H54 (cell line): ENCODE measurements at regions not wholly inside any gene's neighbourhood (a gene's known extent, or its start where the extent isn't known, plus 50 kb on each side); places are given as distances from the start of the nearest gene placed in this dataset.

Experiments
- DNase-seq: peaks from one replicate; pipeline ENCODE4 v3.0.0; 2011; ENCODE audit warnings: low spot score, mixed read lengths; ENCODE audit not compliant: insufficient read length
- FAIRE-seq: peaks from 3 replicates; lab custom pipeline; 2011; peaks lifted over from hg19 to GRCh38; lab: Jason Lieb, UNC
- POLR2A ChIP-seq: IDR thresholded peaks from 2 replicates; pipeline ENCODE4 v1.6.1; 2011; ENCODE audit warnings: low read depth, mild to moderate bottlenecking, low read length

GRCh38 chr18:7329016-7329415, 98.1 kb downstream of the LRRC30 start:
- TF ChIP-seq POLR2A = no peak
- FAIRE-seq (no peak), DNase-seq (no peak)

DNA sequence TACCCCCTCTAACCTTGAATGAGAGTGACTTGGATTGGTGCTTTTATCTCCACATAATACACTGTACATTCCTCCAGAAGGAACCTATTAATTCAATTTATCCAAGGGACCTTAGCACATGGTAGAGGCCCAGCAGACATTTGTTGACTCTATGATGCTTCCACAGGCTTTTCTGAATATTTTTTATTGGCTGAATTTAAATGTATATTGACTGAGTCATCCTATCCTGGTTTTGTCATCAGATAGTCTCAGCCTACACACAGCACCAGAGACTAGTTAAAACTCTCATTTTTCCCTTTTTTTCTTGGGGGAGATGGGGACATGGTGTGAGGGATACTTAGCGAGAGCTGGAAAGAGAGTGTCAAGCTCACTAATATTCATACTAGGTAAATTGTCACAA, 101.6 kb downstream of the LRRC30 start:
- DNase-seq (no peak), FAIRE-seq (no peak)
- no peak for TF ChIP-seq POLR2A

- no peak for TF ChIP-seq POLR2A
- FAIRE-seq = no peak
- no peak for DNase-seq
Observed at GRCh38 chr18:7333025-7333562, 102.2 kb downstream of the LRRC30 start.

- no peak for DNase-seq
- FAIRE-seq = no peak
- TF ChIP-seq POLR2A = no peak
Observed at GRCh38 chr18:7334973-7335568, 104.2 kb downstream of the LRRC30 start.

GRCh38 chr18:7336623-7337022, 105.7 kb downstream of the LRRC30 start:
- FAIRE-seq = no peak
- TF ChIP-seq POLR2A = no peak
- no peak for DNase-seq

GRCh38 chr18:7338846-7339245, 108.0 kb downstream of the LRRC30 start:
- no peak for FAIRE-seq
- DNase-seq = no peak
- TF ChIP-seq POLR2A = no peak

DNA sequence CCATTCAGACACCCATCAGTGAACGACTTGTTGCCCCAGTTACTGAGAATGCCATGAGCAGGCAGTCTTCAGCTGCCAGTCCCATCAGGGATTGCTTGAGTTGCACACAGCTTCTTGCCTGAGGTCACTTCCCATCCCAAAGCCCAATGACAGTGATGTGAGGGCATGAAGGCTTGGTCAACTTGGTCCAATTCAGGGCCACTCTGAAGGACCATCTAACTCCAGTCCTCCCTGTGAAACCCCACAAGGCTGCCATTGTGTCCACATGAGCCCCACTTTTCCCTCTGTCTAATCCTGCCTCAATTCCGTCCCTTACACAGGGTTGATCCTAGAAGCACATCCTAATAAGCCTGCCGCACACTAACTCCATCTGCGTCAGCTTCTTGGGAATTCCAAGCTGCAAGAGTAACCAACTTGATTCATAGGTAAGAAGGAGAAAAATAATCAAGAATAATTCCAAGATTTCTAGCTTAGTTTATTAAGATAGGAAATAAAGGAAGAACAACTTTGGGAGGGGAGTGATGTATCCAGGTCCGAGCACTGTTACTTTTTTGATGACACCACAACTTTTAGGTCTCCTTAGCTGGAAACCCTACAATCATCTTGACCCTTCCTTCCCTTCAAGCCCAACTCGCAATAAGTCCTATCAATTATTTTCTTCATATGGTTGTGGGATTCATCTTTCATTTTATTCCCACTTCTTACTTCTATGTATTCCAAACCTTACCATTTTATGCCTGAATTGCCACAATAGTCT, 110.9 kb downstream of the LRRC30 start:
- no peak for FAIRE-seq

GRCh38 chr18:7349181-7349837, 118.4 kb downstream of the LRRC30 start:
- TF ChIP-seq POLR2A = no peak
- FAIRE-seq (no peak), DNase-seq (no peak)

More for the DNA sequence above, 110.9 kb downstream of the LRRC30 start:
- no peak for TF ChIP-seq POLR2A
- no peak for DNase-seq

DNA sequence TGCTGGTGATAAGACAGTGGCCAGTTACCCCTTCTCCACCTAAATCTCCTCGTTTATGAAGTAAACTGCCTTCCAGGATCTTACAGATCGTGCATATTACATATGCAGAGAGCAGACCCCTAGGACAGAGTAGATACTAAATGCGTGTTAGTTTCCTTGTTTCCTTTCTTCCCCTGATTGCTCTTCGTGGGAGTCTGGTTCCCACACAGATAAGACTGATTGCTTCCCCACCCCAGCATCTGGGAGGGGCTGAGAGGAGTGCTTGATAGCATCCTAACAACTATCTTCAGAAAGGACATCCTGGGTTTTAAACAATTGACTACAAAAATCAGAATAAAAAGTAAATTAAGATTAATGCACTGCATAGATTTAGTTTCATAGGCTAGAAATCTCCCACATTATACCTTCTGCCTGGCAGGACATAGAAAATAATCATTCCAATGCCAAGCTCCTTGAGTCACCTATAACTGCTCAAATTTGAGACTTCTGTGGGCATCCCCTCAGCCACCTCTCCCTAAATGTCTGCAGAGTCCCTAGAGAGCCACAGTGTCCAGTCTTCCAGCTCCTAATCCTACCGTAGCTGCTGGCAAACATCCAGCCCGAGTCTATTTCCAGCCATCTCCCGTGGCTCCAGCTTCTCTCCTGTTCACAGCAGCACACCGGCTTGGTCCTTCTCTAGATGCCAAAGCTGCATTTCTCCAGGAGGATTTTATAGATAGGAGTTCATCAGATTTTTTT, 128.3 kb downstream of the LRRC30 start:
- DNase-seq (no peak), FAIRE-seq (no peak)
- no peak for TF ChIP-seq POLR2A

GRCh38 chr18:7360606-7361170, 129.8 kb downstream of the LRRC30 start:
- no peak for TF ChIP-seq POLR2A
- FAIRE-seq = no peak
- no peak for DNase-seq

GRCh38 chr18:7363338-7363737, 132.4 kb downstream of the LRRC30 start:
- FAIRE-seq = no peak
- no peak for DNase-seq
- TF ChIP-seq POLR2A = no peak

DNA sequence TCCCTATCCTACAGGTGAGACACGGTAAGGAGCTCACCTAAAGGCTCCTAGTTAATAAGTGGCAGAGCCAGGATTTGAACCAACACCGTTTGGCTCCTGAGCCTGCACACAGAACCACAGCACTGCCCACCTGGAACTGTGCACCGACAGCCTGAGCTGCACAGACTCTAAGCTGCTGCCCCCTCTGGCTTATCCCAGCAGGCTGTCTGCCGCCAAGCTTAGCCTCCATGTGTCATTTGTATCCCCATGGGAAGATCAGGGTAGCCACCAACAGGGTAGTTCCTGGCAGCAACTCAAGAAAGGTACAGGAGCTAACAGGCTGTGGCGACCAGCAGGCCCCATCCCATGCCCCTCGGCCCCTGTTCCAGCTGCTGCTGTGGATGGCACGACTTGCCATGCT, 135.7 kb downstream of the LRRC30 start:
- TF ChIP-seq POLR2A = no peak
- FAIRE-seq (no peak), DNase-seq (no peak)

DNA sequence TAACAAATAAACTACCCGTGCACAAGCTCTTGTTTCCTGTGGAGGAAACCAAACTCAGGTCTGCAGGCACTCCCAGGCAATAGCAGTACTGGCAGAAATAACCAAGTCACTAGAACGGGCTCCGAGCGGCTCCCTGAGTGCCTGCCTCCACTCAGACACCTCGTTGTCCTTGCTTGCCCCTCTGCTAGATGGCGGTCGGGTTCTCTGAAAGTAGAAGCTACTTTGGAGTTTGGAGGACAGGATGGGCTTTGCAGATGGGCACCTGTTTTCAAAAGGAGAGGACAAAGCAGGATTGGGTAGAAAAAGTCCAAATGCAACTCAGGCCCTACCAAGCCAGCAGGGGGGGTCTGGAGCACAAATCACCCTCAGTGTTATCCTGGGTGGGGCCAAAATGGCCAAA, 136.4 kb downstream of the LRRC30 start:
- no peak for TF ChIP-seq POLR2A
- DNase-seq = no peak
- no peak for FAIRE-seq
